ENCODE measurements at regions not wholly inside any gene's neighbourhood (a gene's known extent, or its start where the extent isn't known, plus 50 kb on each side); places are given as distances from the start of the nearest gene placed in this dataset.

GRCh38 chr4:52246827-52247226 is 195.7 kb downstream of the SPATA18 start:
- dilution Hi-C loops (cut with MboI; ENCODE audit: extremely low pct_ligation_motif_present, low sequenced_read_pairs): no loop called here
- Histone ChIP-seq H3K9me3 (replicated peaks; ENCODE audit: control insufficient read depth, insufficient read depth, low read length) (no peaks in the 10 kb centered on the region), H3K4me1 (ENCODE audit: control insufficient read depth, extremely low read depth, insufficient read depth, low read length) (no peaks in the 10 kb centered on the region), H2AFZ (ENCODE audit: low read depth, low read length) (no peak overlapping the region), H3K9ac (replicated peaks; ENCODE audit: extremely low read depth, insufficient read depth, low read length) (no peak overlapping the region), H3K27me3 (ENCODE audit: control insufficient read depth in 2 of 2, insufficient read depth in 2 of 2, low read length in 2 of 2) (no peaks in the 10 kb centered on the region), H3K9me1 (replicated peaks; ENCODE audit: control insufficient read depth, extremely low read depth, insufficient read depth, low read length) (no peaks in the 10 kb centered on the region), H3K27ac (ENCODE audit: insufficient read depth, low read depth, low read length) (no peak overlapping the region), H3K4me2 (ENCODE audit: insufficient read depth, low read length) (no peak overlapping the region), H3K4me3 (replicated peaks in 1 of 3; ENCODE audit: insufficient read depth in 1 of 3, low read depth in 1 of 3, low read length in 3 of 3) (no peak overlapping the region), H3K36me3 (ENCODE audit: control insufficient read depth in 2 of 2, extremely low read depth in 1 of 2, insufficient read depth in 2 of 2, low read length in 2 of 2) (no peaks in the 10 kb centered on the region), H4K20me1 (replicated peaks; ENCODE audit: control insufficient read depth, extremely low read depth, insufficient read depth, low read length) (no peaks in the 10 kb centered on the region), H3K79me2 (ENCODE audit: control insufficient read depth, insufficient read depth, low read length) (no peaks in the 10 kb centered on the region)
- ChIA-PET CTCF (no interaction called here), POLR2A (no interaction called here)
- intact Hi-C loops (cut with micrococcal nuclease): no loop called here
- BruUV-seq (replicated peaks): no TSS peak
- no peak for DNase-seq (ENCODE audit: low read depth, low spot score)
- TF ChIP-seq POLR2A (IDR thresholded peaks at IDR 0.05; ENCODE audit: low read depth, low read length) (no peak), MAX (IDR thresholded peaks at IDR 0.05; ENCODE audit: insufficient read depth, insufficient read length) (no peak), POLR2AphosphoS5 (IDR thresholded peaks at IDR 0.05; ENCODE audit: insufficient read depth, low read depth, low read length) (no peak), JUN (IDR thresholded peaks at IDR 0.05; ENCODE audit: borderline replicate concordance, insufficient read depth, insufficient read length, low read depth) (no peak), FOS (IDR thresholded peaks at IDR 0.05; ENCODE audit: borderline replicate concordance, insufficient read depth, low read length) (no peak), GATA2 (IDR thresholded peaks at IDR 0.05; ENCODE audit: insufficient read depth, insufficient read length, low read depth, low read length) (no peak)
- FAIRE-seq: no peak

GRCh38 chr4:52247941-52248340 is 196.8 kb downstream of the SPATA18 start:
- Histone ChIP-seq H3K4me2 (ENCODE audit: insufficient read depth, low read length) (no peak overlapping the region), H3K79me2 (ENCODE audit: control insufficient read depth, insufficient read depth, low read length) (no peaks in the 10 kb centered on the region), H3K27ac (ENCODE audit: insufficient read depth, low read depth, low read length) (no peak overlapping the region), H3K27me3 (ENCODE audit: control insufficient read depth in 2 of 2, insufficient read depth in 2 of 2, low read length in 2 of 2) (no peaks in the 10 kb centered on the region), H4K20me1 (replicated peaks; ENCODE audit: control insufficient read depth, extremely low read depth, insufficient read depth, low read length) (no peaks in the 10 kb centered on the region), H2AFZ (ENCODE audit: low read depth, low read length) (no peak overlapping the region), H3K4me3 (replicated peaks in 1 of 3; ENCODE audit: insufficient read depth in 1 of 3, low read depth in 1 of 3, low read length in 3 of 3) (no peak overlapping the region), H3K9ac (replicated peaks; ENCODE audit: extremely low read depth, insufficient read depth, low read length) (no peak overlapping the region), H3K4me1 (ENCODE audit: control insufficient read depth, extremely low read depth, insufficient read depth, low read length) (no peaks in the 10 kb centered on the region), H3K9me1 (replicated peaks; ENCODE audit: control insufficient read depth, extremely low read depth, insufficient read depth, low read length) (no peaks in the 10 kb centered on the region), H3K36me3 (ENCODE audit: control insufficient read depth in 2 of 2, extremely low read depth in 1 of 2, insufficient read depth in 2 of 2, low read length in 2 of 2) (no peaks in the 10 kb centered on the region), H3K9me3 (replicated peaks; ENCODE audit: control insufficient read depth, insufficient read depth, low read length) (no peaks in the 10 kb centered on the region)
- dilution Hi-C loops (cut with MboI; ENCODE audit: extremely low pct_ligation_motif_present, low sequenced_read_pairs) (no loop called here), intact Hi-C loops (cut with micrococcal nuclease) (no loop called here)
- DNase-seq (ENCODE audit: low read depth, low spot score) (no peak), FAIRE-seq (no peak)
- BruUV-seq (replicated peaks): no TSS peak
- TF ChIP-seq JUN (IDR thresholded peaks at IDR 0.05; ENCODE audit: borderline replicate concordance, insufficient read depth, insufficient read length, low read depth) (no peak), EZH2 (IDR thresholded peaks at IDR 0.05; ENCODE audit: borderline replicate concordance, low read depth, low read length, severe bottlenecking) (no peak), MAX (IDR thresholded peaks at IDR 0.05; ENCODE audit: insufficient read depth, insufficient read length) (no peak), POLR2AphosphoS5 (IDR thresholded peaks at IDR 0.05; ENCODE audit: insufficient read depth, low read depth, low read length) (no peak), POLR2A (IDR thresholded peaks at IDR 0.05; ENCODE audit: low read depth, low read length) (no peak), CTCF (IDR thresholded peaks at IDR 0.05; ENCODE audit: extremely low read depth in 1 of 2, insufficient read depth in 1 of 2, low read depth in 1 of 2, low read length in 2 of 2) (no peak)
- POLR2A ChIA-PET: no interaction called here
- CTCF ChIA-PET: no interaction called here
